SU-DHL-6 (cell line): ENCODE measurements at regions not wholly inside any gene's neighbourhood (a gene's known extent, or its start where the extent isn't known, plus 50 kb on each side); places are given as distances from the start of the nearest gene placed in this dataset.

ENCODE experiments used
- EZH2phosphoT487 ChIP-seq: fragments of 200-600 bp; sonication (generic), shearing (Covaris generic); conservative IDR thresholded peaks from 2 replicates; pipeline ENCODE4 v1.6.1; 2018; ENCODE audit warnings: mild to moderate bottlenecking, antibody characterized with exemption, low read length, moderate library complexity, mixed read lengths
- TF ChIP-seq, protein P1 (sequence below): fragments of 200-600 bp; sonication (generic); IDR thresholded peaks from one replicate; pipeline ENCODE4 v1.5.1; 2017; ENCODE audit warnings: antibody characterized with exemption, mild to moderate bottlenecking, low read length, moderate library complexity; ENCODE audit not compliant: insufficient read depth, poor library complexity, severe bottlenecking

- TF ChIP-seq, protein P1, sequence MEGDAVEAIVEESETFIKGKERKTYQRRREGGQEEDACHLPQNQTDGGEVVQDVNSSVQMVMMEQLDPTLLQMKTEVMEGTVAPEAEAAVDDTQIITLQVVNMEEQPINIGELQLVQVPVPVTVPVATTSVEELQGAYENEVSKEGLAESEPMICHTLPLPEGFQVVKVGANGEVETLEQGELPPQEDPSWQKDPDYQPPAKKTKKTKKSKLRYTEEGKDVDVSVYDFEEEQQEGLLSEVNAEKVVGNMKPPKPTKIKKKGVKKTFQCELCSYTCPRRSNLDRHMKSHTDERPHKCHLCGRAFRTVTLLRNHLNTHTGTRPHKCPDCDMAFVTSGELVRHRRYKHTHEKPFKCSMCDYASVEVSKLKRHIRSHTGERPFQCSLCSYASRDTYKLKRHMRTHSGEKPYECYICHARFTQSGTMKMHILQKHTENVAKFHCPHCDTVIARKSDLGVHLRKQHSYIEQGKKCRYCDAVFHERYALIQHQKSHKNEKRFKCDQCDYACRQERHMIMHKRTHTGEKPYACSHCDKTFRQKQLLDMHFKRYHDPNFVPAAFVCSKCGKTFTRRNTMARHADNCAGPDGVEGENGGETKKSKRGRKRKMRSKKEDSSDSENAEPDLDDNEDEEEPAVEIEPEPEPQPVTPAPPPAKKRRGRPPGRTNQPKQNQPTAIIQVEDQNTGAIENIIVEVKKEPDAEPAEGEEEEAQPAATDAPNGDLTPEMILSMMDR: no peak
- TF ChIP-seq EZH2phosphoT487: no peak
Measured at GRCh38 chr18:26777351-26778053, 88.0 kb downstream of the AQP4 start.
